ENCODE measurements at regions not wholly inside any gene's neighbourhood (a gene's known extent, or its start where the extent isn't known, plus 50 kb on each side); places are given as distances from the start of the nearest gene placed in this dataset.

DNA sequence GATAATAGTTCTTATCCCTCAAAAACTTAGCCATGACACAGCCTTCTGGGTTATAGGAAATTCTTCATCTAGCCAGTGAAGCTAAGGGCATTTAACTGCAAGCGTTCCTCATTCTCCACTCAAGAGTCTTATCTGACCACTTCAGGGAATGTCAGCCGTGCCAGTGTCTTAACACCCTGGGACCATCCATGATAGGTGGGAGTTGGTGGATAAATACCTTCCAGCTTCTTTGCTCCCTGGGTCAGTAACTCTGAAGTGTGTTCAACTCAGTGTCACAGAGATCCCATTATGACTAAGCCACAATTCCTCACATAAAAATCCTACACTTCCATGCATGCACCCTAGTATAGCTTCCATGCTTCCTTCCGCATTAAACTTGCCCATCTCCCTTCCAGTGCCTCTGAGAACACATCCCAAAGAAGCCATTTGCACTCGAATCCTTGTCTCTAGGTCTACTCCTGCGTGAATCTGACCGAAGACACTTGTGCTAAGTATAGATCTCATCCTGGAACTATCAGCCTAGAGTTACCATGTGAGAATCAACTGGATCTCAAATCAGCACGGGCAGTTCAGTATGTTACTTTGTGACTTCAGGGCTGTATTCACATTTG, 264.3 kb upstream of the MAF start:
- Histone ChIP-seq H2BK12ac (ENCODE audit: insufficient read length, low read depth, low read length) (no peak overlapping the region), H4K8ac (replicated peaks; ENCODE audit: insufficient read length, low read depth, low read length) (no peak overlapping the region), H3K56ac (ENCODE audit: insufficient read length, low read depth, low read length) (no peak overlapping the region), H2BK20ac (ENCODE audit: low read depth, low read length, poor library complexity, severe bottlenecking) (no peak overlapping the region), H3K27ac (ENCODE audit: insufficient read length, low read depth, low read length) (no peak overlapping the region), H3K9me3 (ENCODE audit: control insufficient read depth, low read depth, low read length) (no peaks in the 10 kb centered on the region), H4K91ac (ENCODE audit: insufficient read length, low read depth, low read length) (no peak overlapping the region), H2AK5ac (ENCODE audit: insufficient read length, low read length) (no peak overlapping the region), H2AFZ (ENCODE audit: low read length) (no peak overlapping the region), H3T11ph (ENCODE audit: low read length) (no peak overlapping the region), H3K27me3 (ENCODE audit: insufficient read depth, low read length) (no peaks in the 10 kb centered on the region), H3K14ac (ENCODE audit: insufficient read depth, low read length) (no peak overlapping the region), H3K4me1 (ENCODE audit: insufficient read depth, low read length) (no peaks in the 10 kb centered on the region), H3K79me2 (ENCODE audit: insufficient read depth, low read length) (no peaks in the 10 kb centered on the region), H4K20me1 (ENCODE audit: control insufficient read depth, insufficient read depth, insufficient read length) (no peaks in the 10 kb centered on the region), H2BK5ac (ENCODE audit: insufficient read length, low read length) (no peak overlapping the region), H3K18ac (ENCODE audit: insufficient read length, low read depth, low read length) (no peak overlapping the region), H2BK120ac (ENCODE audit: low read depth, low read length, poor library complexity, severe bottlenecking) (no peak overlapping the region), H3K23ac (ENCODE audit: insufficient read length, low read depth, low read length) (no peak overlapping the region), H4K5ac (ENCODE audit: insufficient read length, low read depth, low read length) (no peak overlapping the region), H3K4me2 (ENCODE audit: insufficient read depth, insufficient read length, low read length) (no peak overlapping the region), H3K23me2 (ENCODE audit: insufficient read length, low read depth, low read length, poor library complexity, severe bottlenecking) (no peaks in the 10 kb centered on the region), H3K4ac (ENCODE audit: low read depth, low read length) (no peak overlapping the region), H2BK15ac (ENCODE audit: low read depth, low read length) (no peak overlapping the region), H3K9ac (ENCODE audit: extremely low read depth, insufficient read length, low read length) (no peak overlapping the region), H3K79me1 (ENCODE audit: insufficient read depth, low read depth, low read length, poor library complexity, severe bottlenecking) (no peaks in the 10 kb centered on the region)
- no CpG with 5 or more reads among the region's 7 CpGs for WGBS (ENCODE audit: extremely low coverage, insufficient read length, low lambda C conversion rate)
- H3K27ac Mint-ChIP-seq, result no peak overlapping the region
- TF ChIP-seq CTCF (conservative IDR thresholded peaks at IDR 0.05), result no peak
- no peak for DNase-seq
- no peaks in the 10 kb centered on the region for H3K36me3 Mint-ChIP-seq (ENCODE audit: insufficient read depth in 1 of 3, low read depth in 3 of 3)
- no peak overlapping the region for H3K4me3 Mint-ChIP-seq
- no peaks in the 10 kb centered on the region; the same call in 1 of the 2 replicates for H3K27me3 Mint-ChIP-seq (ENCODE audit: low read depth)
- H3K9me3 Mint-ChIP-seq, result no peaks in the 10 kb centered on the region
- H3K4me1 Mint-ChIP-seq, result no peaks in the 10 kb centered on the region

Measured in H9 (cell line).